Breast epithelium (tissue), 3 donors: ENCODE measurements at regions not wholly inside any gene's neighbourhood (a gene's known extent, or its start where the extent isn't known, plus 50 kb on each side); places are given as distances from the start of the nearest gene placed in this dataset.

Experiments
- CTCF ChIP-seq, 3 donors: fragments of 450-650 bp; IDR thresholded peaks; one replicate each; pipeline ENCODE4 v1.5.1; 2016 to 2017; ENCODE audit warnings: antibody characterized with exemption in 3 of 3, mild to moderate bottlenecking in 3 of 3, moderate library complexity in 3 of 3
- POLR2A ChIP-seq: fragments of 450-650 bp; IDR thresholded peaks from one replicate; pipeline ENCODE4 v1.6.1; 2016; ENCODE audit warnings: antibody characterized with exemption, mild to moderate bottlenecking, moderate library complexity

- TF ChIP-seq CTCF (IDR thresholded peaks at IDR 0.05) (no peak), POLR2A (no peak)
These were observed 74.6 kb upstream of the SEPTIN5 start for GRCh38 chr22:19639610-19640135.
